GM12865 (cell line): ENCODE measurements at regions not wholly inside any gene's neighbourhood (a gene's known extent, or its start where the extent isn't known, plus 50 kb on each side); places are given as distances from the start of the nearest gene placed in this dataset.

Experiments
- DNase-seq: peaks from one replicate; pipeline ENCODE4 v3.0.0; 2010; ENCODE audit warnings: low read depth
- H3K4me3 ChIP-seq: 2 replicates; pipeline ENCODE4 v1.5.1; 2011; ENCODE audit warnings: mild to moderate bottlenecking, low read depth, low read length, control low read depth
- CTCF ChIP-seq: IDR thresholded peaks from 2 replicates; pipeline ENCODE4 v1.5.1; 2011; ENCODE audit warnings: low read length, control low read depth, low read depth, inconsistent platforms; ENCODE audit not compliant: insufficient read depth; ENCODE audit errors: missing control alignments

- no peak for DNase-seq
- no peak overlapping the region for H3K4me3 ChIP-seq
Observed at GRCh38 chr19:31014668-31015067, 334.6 kb downstream of the TSHZ3 start.

GRCh38 chr19:31013384-31014020 lies 335.7 kb downstream of the TSHZ3 start:
- DNase-seq, result no peak
- TF ChIP-seq CTCF, result no peak
- no peak overlapping the region for H3K4me3 ChIP-seq

More at GRCh38 chr19:31014668-31015067, 334.6 kb downstream of the TSHZ3 start:
- no peak for TF ChIP-seq CTCF

- TF ChIP-seq CTCF, result no peak
- no peak overlapping the region for H3K4me3 ChIP-seq
- no peak for DNase-seq
Observed at GRCh38 chr19:31002518-31003244, 346.6 kb downstream of the TSHZ3 start.

GRCh38 chr19:31001991-31002390 lies 347.2 kb downstream of the TSHZ3 start:
- no peak for TF ChIP-seq CTCF
- no peak overlapping the region for H3K4me3 ChIP-seq
- no peak for DNase-seq

- DNase-seq, result no peak
- TF ChIP-seq CTCF, result no peak
Observed at GRCh38 chr19:31000913-31001312, 348.3 kb downstream of the TSHZ3 start.

GRCh38 chr19:30999726-31000125 lies 349.5 kb downstream of the TSHZ3 start:
- TF ChIP-seq CTCF, result no peak
- DNase-seq, result no peak
- H3K4me3 ChIP-seq, result no peak overlapping the region

More at GRCh38 chr19:31000913-31001312, 348.3 kb downstream of the TSHZ3 start:
- H3K4me3 ChIP-seq, result no peak overlapping the region
